Calu3 (cell line): ENCODE measurements at regions not wholly inside any gene's neighbourhood (a gene's known extent, or its start where the extent isn't known, plus 50 kb on each side); places are given as distances from the start of the nearest gene placed in this dataset.

Experiments used
- BruUV-seq: library from RNA; stranded (reverse); fragments of 400-500 nt; replicated peaks from 2 replicates; lab custom pipeline; 2021; lab: Mats Ljungman, UMichigan
- CTCF ChIA-PET: fragments of 300-600 bp; sonication (Branson Sonifier 250); formaldehyde crosslinking; loops from one replicate; lab custom pipeline; 2022; ENCODE audit warnings: antibody characterized with exemption; lab: Charles Lee
- DNase-seq: peaks from one replicate; pipeline ENCODE4 v3.0.0; 2022
- H3K27ac Mint-ChIP-seq: one replicate; pipeline ENCODE4 v1.8.0; 2022; ENCODE audit warnings: mixed read lengths; ENCODE audit not compliant: unreplicated experiment
- H3K27me3 Mint-ChIP-seq: one replicate; pipeline ENCODE4 v1.8.0; 2022; ENCODE audit warnings: mixed read lengths; ENCODE audit not compliant: unreplicated experiment
- H3K36me3 Mint-ChIP-seq: one replicate; pipeline ENCODE4 v1.8.0; 2022; ENCODE audit warnings: mild to moderate bottlenecking, moderate library complexity, mixed read lengths; ENCODE audit not compliant: insufficient read depth, unreplicated experiment
- H3K4me1 Mint-ChIP-seq: one replicate; pipeline ENCODE4 v1.8.0; 2022; ENCODE audit warnings: mild to moderate bottlenecking, low read depth, mixed read lengths; ENCODE audit not compliant: unreplicated experiment
- H3K4me3 Mint-ChIP-seq: one replicate; pipeline ENCODE4 v1.8.0; 2022; ENCODE audit warnings: mild to moderate bottlenecking, low read depth, moderate library complexity, mixed read lengths; ENCODE audit not compliant: unreplicated experiment
- H3K9me3 Mint-ChIP-seq: one replicate; pipeline ENCODE4 v1.8.0; 2022; ENCODE audit warnings: low read depth, mixed read lengths; ENCODE audit not compliant: unreplicated experiment
- intact Hi-C: fragments of 100-400 bp; cut with micrococcal nuclease; formaldehyde crosslinking; loops from one replicate; pipeline ENCODE4 v1.10.0; 2022; ENCODE audit not compliant: unreplicated experiment
- TF ChIP-seq, protein P1 (sequence below): fragments of 200-600 bp; IDR thresholded peaks from one replicate; pipeline ENCODE4 v1.8.0; 2022; ENCODE audit warnings: antibody characterized with exemption; ENCODE audit not compliant: unreplicated experiment

DNA sequence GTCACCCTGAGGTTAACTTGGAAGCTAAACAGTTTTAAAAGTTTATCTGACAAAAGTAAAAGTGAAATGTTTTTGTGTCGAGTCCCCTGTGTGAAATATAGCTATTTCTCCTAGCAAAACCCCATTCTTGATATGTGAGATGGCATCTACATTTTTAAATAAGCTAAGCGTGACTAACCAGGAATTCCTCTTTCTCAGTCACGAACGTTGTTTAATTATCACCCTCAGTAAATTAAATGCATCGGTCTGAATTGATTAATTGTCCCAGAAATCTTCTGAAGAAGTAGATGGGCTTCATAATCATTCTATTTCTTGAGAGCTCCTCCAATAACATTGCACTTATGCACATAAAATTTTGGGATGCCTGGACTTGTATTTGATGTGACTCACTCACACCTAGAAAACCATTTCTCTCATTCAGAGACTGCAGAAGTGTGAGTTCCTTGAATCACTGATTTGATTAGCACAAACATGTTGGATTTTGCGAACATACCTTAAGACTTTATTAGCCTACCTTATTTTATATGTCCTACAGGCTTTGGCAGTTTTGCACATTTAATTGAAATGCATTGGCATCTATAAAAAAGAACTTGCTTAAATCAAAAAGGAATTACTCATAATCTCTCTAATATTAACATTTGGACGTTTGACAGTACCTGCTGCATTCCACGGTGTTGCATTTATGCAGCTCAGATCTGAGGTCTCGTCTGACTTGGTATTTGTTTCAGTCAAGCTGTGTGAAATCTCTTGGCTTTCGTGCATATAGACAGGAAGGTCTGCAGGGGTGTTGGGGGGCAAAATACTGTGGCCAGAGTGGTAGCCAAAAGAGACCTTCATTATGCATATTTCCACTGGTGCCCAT lies 475.2 kb downstream of the EPHA4 start:
- CTCF ChIA-PET = interaction anchor here (0.7 to 1.2 kb wide), 2 partner anchors 1029 to 1381 kb away, joined by 3 to 5 read pairs; no protein-coding TSS in a partner anchor
- H3K36me3 Mint-ChIP-seq = peaks cover 4% of the 10 kb centered on the region
- no peaks in the 10 kb centered on the region for H3K27me3 Mint-ChIP-seq
- intact Hi-C loops = no loop called here
- no peak for DNase-seq
- no peaks in the 10 kb centered on the region for H3K9me3 Mint-ChIP-seq
- TF ChIP-seq, protein P1, sequence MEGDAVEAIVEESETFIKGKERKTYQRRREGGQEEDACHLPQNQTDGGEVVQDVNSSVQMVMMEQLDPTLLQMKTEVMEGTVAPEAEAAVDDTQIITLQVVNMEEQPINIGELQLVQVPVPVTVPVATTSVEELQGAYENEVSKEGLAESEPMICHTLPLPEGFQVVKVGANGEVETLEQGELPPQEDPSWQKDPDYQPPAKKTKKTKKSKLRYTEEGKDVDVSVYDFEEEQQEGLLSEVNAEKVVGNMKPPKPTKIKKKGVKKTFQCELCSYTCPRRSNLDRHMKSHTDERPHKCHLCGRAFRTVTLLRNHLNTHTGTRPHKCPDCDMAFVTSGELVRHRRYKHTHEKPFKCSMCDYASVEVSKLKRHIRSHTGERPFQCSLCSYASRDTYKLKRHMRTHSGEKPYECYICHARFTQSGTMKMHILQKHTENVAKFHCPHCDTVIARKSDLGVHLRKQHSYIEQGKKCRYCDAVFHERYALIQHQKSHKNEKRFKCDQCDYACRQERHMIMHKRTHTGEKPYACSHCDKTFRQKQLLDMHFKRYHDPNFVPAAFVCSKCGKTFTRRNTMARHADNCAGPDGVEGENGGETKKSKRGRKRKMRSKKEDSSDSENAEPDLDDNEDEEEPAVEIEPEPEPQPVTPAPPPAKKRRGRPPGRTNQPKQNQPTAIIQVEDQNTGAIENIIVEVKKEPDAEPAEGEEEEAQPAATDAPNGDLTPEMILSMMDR = no peak
- no peak overlapping the region for H3K27ac Mint-ChIP-seq
- no peak overlapping the region for H3K4me3 Mint-ChIP-seq
- peaks cover 10% of the 10 kb centered on the region for H3K4me1 Mint-ChIP-seq
- no TSS peak for BruUV-seq

DNA sequence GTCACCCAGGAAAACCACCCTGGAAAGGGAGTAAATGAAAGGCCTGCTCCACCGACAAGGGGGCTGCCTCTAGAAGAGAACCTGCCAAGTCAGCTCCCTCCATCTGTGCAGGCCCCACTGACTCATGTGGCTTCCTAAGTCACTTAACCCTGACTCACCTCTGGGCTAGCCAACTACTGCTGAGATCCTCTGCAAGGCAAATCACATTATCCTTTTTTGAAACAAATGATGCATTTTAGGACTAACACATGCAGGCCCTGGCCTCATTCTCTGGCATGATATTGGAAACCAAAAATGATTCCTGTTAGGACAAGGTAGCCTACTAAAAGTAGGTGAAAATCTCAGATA lies 474.6 kb downstream of the EPHA4 start:
- TF ChIP-seq, protein P1 = no peak
- BruUV-seq = no TSS peak
- CTCF ChIA-PET = interaction anchor here (1.2 kb wide), 1 partner anchor 1381 kb away, joined by 5 read pairs; no protein-coding TSS in a partner anchor
- Mint-ChIP-seq H3K9me3 (no peaks in the 10 kb centered on the region), H3K27ac (no peak overlapping the region), H3K36me3 (peaks cover 4% of the 10 kb centered on the region), H3K4me3 (no peak overlapping the region), H3K4me1 (peaks cover 10% of the 10 kb centered on the region), H3K27me3 (no peaks in the 10 kb centered on the region)
- intact Hi-C loops = no loop called here
- no peak for DNase-seq

DNA sequence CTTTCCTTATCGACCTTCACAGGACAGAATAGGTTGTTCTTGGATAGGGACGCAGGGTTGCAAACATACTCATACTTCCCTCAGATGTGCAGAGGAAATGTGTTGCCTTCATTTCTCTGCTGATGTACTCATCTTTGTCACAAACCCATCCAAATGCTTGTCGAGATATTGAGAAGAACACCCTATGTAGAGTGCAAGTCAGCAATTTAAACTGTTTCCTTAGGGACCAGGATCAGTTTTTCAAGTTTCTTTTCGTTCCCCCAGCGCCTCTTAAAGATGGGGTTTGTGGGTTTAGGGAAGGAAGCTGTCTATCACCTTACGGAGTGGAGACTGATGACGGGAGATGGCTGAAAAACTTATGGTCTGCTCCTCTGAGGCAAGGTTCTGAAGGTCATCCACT lies 474.2 kb downstream of the EPHA4 start:
- Mint-ChIP-seq H3K36me3 (peaks cover 4% of the 10 kb centered on the region), H3K4me1 (peaks cover 10% of the 10 kb centered on the region), H3K9me3 (no peaks in the 10 kb centered on the region), H3K27me3 (no peaks in the 10 kb centered on the region), H3K27ac (no peak overlapping the region), H3K4me3 (no peak overlapping the region)
- TF ChIP-seq, protein P1 = no peak
- CTCF ChIA-PET = no interaction called here
- no peak for DNase-seq
- intact Hi-C loops = no loop called here
- no TSS peak for BruUV-seq

DNA sequence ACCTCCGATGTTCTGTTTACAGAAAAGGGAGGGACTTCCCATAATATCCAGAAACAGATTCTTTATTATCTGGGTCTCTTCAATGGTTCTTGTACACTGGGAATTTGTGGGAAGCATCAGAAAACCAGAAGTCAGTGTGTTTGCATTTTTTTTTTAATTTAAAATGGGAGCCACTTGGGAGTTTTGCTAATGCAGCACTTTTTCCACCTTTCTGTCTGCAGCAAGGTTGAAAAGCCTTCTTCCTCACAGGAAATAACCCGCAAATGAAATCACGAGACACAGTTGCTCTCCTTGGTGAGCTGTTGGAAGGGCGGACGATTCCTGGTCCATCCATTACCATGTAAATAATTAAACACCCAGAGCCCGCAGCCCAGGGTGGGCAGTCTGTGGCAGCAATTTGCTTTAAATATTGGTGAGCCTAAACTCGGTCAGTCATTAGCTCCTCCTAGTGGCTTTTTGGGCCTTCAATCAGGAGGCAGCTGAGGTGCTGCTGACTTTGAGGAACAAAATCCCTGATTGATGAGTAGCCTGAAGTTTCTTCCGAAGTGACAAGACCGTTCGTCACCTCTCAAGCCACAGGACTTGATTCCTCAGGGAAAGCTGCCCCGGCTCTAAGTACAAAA lies 471.5 kb downstream of the EPHA4 start:
- CTCF ChIA-PET = no interaction called here
- H3K27ac Mint-ChIP-seq = no peak overlapping the region
- no TSS peak for BruUV-seq
- intact Hi-C loops = no loop called here
- no peak for DNase-seq
- H3K4me1 Mint-ChIP-seq = peaks cover 10% of the 10 kb centered on the region
- H3K4me3 Mint-ChIP-seq = no peak overlapping the region
- H3K27me3 Mint-ChIP-seq = no peaks in the 10 kb centered on the region
- no peaks in the 10 kb centered on the region for H3K9me3 Mint-ChIP-seq
- H3K36me3 Mint-ChIP-seq = peaks cover 4% of the 10 kb centered on the region
- TF ChIP-seq, protein P1 = no peak
